Breast epithelium (tissue), 3 donors: ENCODE measurements at regions not wholly inside any gene's neighbourhood (a gene's known extent, or its start where the extent isn't known, plus 50 kb on each side); places are given as distances from the start of the nearest gene placed in this dataset.

ENCODE experiments used
- CTCF ChIP-seq, 3 donors: fragments of 450-650 bp; IDR thresholded peaks; one replicate each; pipeline ENCODE4 v1.5.1; 2016 to 2017; ENCODE audit warnings: antibody characterized with exemption in 3 of 3, mild to moderate bottlenecking in 3 of 3, moderate library complexity in 3 of 3
- POLR2A ChIP-seq: fragments of 450-650 bp; IDR thresholded peaks from one replicate; pipeline ENCODE4 v1.6.1; 2016; ENCODE audit warnings: antibody characterized with exemption, mild to moderate bottlenecking, moderate library complexity
- POLR2AphosphoS5 ChIP-seq, 3 donors: sonication (generic); formaldehyde crosslinking; IDR thresholded peaks; one replicate each; pipeline ENCODE4 v1.6.1; 2017; ENCODE audit warnings: antibody characterized with exemption in 3 of 3

- no peak for TF ChIP-seq CTCF (IDR thresholded peaks at IDR 0.05)
- TF ChIP-seq POLR2AphosphoS5 (IDR thresholded peaks at IDR 0.05): no peak
- no peak for TF ChIP-seq POLR2A
Measured at GRCh38 chr7:133164498-133164897, 82.6 kb upstream of the CHCHD3 start.
